HG03439 (cell line): ENCODE measurements at regions not wholly inside any gene's neighbourhood (a gene's known extent, or its start where the extent isn't known, plus 50 kb on each side); places are given as distances from the start of the nearest gene placed in this dataset.

Experiments
- ATAC-seq: cut with Tn5 transposase; IDR thresholded peaks from one replicate; pipeline ENCODE4 v1.9.1; 2021; ENCODE audit warnings: mild to moderate bottlenecking, moderate library complexity; ENCODE audit not compliant: unreplicated experiment

DNA sequence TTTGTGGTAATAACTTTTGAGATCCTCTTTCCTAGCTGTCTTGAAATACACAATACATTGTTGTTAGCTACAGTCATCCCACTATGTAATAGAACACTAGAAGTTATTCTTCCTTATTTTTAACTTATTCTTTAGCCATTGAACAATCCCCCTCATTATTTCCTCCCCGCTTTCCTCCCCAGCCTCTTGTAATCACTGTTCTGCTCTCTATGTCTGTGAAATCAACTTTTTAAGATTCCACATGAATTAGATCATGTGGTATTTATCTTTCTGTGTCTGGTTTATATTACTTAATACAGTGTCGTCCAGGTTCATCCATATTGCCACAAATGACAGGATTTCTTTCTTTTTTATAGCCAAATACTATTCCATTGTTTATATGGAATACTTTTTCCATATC is 72.9 kb downstream of the SLC10A2 start:
- no peak for ATAC-seq

DNA sequence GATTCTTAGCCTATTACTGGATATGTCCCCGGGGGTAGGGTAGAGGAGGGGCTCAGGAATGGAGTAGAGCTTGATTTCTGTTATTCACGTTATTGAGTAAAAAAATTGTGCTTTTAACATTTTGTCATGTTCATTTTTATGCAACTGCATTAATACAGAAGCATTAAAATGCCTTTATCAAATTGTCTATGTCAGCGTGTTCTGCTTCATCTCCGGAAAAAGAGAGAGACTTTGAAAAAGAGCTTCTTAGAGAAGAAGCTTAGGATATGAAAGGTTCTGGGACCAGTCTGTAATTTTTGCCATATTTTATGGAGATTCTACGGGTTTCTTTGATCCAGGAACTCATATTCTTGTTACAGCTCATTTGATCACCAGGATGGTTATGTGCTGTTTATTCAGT is 82.0 kb downstream of the SLC10A2 start:
- no peak for ATAC-seq

DNA sequence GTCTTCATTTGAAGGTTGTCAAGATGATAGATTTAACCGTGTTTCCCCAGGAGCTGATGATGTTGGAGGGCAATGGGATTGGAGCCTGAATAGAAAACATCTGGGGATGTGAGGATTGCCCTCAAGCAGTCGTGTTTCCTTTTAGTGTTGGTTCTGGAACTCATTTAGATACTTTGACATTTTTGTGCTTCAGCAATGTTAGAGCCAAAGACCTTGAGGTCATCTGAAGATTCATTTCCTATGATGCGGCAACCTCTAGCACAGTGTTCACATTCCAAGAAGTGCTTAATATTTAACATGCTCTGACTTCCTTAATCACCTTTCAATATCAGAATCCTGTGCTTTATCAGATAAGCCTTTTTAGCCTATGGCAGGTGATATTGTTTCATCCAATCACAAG is 82.7 kb downstream of the SLC10A2 start:
- ATAC-seq: no peak

DNA sequence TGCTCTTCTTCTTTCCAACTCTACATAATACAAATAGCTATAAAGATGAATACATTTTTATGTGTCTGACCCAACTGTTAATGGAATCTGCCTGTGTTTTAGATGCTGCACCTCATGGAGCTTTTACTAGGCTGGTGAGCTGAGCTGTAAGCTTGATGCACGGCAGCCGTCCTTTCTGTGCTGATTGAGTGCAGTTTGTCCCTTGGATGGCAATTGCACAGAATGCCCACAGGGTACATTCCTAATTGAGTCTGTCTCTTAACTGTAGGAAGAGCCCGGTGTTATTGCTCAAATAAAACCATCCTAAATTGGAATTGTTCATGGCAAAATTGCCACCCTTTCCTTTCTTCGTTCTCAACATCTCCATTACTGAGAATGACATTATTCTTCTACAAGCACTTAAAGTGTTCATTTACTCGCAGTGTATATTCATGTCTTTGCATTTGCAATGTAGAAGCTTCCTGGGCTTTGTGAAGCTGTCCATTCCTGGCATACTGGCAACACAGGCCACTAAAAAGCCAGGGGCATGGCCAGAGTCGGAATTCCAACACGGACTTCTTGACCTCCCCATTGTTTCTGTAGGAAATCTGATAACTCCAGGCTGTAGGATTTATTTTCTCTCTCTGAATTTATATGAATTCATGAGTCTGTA is 85.8 kb downstream of the SLC10A2 start:
- ATAC-seq: no peak

DNA sequence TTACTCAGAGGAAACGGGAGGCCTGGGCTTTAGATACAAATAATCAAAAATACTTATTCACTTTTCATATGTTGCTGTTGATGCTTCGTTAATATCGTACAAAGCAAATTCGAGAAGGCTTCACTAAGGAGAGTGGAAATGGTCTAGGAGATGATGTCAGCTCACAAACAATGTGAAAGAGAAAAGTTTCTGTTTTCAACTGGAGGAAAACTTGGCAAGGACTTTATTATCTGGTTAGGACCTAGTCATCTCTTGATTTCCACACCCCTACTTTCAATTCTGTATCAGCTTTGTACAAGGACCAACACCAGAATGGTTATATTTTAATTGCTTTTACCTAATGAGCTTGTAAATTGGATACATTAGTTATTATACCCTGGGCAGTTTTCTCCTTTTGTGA is 88.0 kb downstream of the SLC10A2 start:
- no peak for ATAC-seq

DNA sequence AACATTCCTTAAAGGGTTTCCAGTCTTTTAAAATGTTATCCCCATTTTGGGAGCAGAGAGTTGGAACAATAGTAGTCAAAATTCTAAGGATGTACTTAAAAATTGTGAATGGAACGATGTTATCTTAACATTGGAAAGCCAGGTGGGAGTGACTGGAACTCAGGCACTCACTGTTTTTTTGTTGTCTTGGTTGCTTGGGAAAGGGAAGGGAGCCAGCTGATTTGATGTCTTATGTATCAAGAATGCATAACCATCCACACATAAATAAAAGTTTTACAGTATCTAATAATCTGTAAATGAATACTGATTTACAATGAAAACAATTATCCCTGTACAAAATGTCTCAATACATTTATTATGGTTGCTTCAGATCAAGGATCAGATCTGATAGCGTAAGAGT is 88.7 kb downstream of the SLC10A2 start:
- no peak for ATAC-seq

DNA sequence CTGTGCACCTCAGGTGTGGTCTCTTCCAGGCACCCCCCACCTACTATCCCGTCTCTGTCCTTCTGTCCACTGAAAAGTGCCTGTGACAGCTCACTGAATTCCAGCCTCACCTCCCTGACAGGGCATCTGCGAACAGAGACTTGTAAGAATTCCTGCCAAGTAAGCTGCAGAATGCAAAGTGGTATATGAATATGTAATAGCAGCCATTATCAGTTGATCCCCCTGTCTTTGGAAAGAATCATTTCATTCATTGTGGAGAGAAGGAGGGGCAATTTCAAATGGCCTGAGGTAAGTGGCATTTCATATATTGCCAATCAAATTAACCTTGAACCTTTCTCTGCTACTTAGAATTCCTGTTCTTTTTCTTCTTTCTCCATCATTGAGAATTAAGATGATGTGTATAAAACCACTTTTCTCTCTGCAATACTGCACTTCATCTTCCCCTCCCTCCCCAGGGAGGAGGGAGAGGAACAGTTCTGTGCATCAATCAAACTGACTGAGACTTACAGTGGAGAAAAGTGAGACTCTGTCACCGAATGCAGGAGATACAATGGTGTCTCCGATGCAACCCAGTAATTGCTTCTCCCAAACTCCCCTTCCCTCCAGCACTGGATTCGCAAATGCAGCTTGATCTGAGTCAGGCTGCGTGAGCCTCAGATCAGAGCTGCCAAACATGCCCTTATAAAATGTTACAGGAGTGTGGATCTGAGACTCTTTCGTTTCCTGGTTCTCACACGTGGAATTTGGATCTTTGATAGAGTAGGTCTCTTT is 91.7 kb downstream of the SLC10A2 start:
- no peak for ATAC-seq

DNA sequence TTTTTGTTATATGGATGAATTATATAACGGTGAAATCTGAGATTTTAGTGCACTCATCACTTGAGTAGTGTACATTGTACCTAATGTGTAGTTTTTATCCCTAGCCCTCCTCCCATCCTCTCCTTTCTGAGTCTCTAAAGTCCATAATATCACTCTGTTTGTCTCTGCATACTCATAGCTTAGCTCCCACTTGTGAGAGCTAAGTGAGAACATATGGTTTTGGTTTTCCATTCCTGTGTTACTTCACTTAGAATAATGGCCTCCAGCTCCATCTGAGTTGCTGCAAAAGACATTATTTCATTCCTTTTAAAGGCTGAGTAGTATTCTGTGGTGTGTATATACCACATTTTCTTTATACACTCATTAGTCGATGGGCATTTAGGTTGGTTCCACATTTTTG is 94.0 kb downstream of the SLC10A2 start:
- no peak for ATAC-seq

DNA sequence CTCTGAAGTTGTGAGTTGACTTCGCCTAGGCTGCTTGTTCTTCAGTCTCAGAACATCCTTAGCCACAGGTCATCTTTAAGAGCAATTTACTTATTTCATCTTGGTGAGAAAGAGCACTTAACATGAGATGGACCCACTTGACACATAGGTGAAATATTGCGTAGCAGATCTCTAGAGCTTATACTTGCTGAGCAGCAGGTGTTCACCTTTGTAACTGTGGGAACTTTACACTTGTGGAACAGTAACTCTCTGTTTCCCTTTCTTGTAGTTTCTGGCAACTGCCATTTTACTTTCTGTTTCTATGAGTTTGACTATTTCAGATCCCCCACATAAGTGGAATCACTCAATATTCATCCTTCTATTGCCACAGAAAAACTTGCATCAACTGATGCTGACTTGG is 95.7 kb downstream of the SLC10A2 start:
- peak; percentile 99 for ATAC-seq

DNA sequence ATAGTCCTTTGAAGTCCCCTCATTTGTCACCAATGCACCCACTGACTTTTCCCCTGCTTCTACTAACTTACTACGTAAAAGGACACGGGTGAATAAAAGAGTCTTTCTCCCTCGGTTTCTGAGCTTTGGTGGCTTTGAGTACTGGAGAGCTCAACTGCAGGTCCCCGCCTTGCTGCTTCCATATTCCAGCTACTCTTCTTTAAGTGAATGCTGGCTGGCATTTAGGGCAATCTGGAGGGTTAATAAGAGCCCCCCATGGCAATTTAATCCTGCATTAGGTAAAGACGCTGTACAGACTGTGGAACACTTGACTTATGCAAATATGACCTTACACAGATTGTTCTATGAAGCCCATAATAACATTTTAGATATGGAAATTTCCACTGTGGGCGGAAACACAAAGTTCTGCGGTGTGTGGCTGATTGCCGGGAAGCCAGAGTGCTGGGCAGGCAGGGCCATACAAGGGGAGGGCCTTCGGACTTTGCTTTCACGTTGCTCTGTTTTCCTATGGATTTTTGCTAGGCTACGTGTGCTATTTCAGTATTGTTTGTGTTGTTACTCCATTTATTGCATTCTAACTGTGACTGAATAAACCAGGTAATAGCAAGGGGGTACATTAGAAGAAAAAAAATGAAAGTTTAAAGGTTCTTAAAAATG is 97.5 kb downstream of the SLC10A2 start:
- no peak for ATAC-seq

DNA sequence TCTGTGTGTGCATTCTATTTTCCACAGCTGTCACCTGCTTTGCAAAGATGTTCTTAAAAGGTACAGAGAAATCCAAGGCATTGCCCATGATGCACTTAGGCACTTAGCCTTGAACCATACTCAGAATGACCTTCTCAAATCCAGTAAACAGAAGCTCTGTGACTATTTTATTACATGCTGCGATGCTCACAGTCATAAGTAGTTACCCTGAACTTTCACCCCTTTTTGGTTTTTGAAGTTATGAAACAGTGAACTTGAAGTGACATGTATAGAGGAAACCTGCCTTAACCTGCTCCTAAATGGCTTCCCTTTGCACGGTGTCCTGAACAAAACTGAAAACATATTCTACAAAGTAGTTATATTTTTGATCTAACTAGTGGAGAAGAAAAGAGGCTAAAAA is 100.4 kb downstream of the SLC10A2 start:
- no peak for ATAC-seq

DNA sequence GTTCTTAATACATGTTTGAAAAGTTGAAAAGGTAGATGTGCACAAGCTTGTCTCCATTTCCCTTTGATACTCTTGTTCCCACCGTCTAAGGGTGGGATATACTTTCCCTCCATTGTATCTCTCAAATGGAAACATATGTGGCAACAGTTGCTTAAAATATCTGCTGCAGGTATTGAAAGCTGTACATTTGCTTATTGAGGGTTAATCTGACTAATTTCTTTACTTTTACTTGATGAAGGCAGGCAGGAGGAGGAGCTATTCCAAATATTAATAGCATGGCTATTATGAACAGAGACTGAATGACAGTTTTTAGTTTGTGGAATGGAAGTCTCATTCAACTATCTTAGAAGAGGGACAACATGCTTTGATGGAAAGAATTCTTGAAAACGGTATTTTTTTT is 103.8 kb downstream of the SLC10A2 start:
- ATAC-seq: no peak

DNA sequence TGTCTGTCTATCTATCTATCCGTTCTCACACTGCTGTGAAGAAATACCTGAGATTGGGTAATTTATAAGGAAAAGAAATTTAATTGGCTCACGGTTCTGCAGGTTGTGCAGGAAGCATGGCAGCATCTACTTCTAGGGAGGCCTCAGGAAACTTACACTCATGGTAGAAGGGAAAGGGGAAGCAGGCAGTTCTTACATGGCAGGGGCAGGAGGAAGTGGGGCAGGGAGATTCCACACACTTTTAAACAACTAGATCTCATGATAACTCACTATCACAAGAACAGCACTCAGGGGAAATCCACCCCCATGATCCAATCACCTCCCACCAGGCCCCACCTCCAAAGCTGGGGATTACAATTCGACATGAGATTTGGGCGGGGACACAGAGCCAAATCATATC is 105.3 kb downstream of the SLC10A2 start:
- ATAC-seq: no peak

DNA sequence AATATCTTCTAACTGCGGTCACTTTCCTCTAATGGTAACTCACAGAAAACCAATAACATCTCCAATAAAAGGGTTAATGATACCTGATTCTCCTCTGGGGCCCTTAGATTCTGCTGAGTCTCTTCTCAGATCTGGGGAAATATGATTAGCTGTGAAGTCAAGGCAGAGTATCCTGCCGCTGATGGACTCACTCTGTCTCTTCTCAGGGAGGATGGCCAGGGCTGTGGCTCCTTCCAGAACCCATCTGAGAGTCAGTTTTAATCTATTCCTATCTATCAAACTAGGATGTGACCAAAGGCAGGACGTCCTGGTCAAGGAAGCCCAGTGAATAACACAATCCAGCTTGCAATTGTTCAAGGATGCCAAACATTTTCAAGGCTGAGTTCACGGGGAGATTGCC is 109.8 kb downstream of the SLC10A2 start:
- no peak for ATAC-seq

DNA sequence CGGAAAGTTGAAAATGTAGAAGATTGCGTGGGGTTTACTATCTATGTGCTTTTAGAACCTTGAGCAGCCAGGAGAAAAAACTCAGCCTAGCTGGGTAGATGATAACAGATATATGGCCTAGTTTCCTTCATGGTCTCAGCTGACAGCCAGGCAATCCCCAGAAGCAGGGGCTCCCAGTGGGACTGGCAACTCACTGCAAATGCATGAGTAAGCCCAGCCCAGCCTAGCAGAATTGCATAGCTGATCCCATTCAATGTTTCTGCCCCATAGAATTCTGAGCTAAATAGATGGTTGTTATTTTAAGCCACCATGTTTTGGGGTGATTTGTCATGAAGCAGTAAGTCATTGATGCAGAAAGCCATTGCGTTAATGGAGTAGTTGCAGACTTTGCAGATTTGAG is 108.5 kb downstream of the ERCC5 start:
- no peak for ATAC-seq

DNA sequence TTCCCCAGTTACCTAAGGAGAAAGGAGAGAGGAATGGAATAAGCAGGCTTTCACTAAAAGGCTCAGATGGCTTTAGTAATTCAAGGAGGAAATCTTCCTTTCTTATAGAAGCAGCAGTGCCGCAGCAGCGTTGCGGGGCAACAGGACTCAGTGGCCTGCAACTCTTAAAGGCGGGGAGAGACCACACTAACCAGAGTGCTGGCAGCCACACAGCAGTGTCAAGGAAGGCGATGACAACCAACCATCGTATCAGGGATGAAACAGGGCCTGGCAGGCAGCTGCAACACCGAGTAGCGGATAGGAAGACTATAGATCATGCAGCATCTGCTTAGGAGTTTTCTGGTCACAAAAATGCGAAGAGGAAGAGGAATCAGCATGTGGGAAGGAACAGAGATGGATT is 106.0 kb downstream of the ERCC5 start:
- no peak for ATAC-seq

DNA sequence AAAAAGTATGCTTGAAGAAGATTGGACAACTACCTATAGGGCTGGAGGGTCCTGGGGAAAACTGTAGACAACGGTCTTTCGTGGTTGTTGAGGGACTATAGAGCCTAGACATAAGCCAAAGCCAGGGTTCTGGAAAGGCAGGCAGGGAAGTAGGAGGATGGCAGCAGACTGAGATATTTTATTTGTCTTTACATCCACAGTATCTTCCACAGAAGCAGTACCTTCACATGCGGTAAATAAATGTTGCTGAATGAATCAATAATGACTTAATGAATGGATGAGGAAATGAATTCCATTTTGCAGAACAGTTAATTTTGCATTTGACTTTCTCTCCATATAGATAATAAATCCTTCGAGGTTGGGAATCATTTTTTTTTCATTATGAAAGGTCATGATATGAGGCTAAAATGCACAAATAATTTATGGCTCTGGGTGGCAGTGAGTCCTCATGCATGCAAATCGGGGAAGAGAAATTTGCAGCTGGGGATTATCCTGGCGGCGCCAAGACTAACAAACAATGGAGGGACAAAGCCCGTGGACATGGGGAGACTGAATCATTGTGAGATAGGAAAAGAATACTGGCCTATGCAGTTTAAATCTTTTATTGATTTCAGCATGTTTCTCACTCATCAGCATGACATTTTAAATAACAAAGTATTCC is 102.0 kb downstream of the ERCC5 start:
- no peak for ATAC-seq

DNA sequence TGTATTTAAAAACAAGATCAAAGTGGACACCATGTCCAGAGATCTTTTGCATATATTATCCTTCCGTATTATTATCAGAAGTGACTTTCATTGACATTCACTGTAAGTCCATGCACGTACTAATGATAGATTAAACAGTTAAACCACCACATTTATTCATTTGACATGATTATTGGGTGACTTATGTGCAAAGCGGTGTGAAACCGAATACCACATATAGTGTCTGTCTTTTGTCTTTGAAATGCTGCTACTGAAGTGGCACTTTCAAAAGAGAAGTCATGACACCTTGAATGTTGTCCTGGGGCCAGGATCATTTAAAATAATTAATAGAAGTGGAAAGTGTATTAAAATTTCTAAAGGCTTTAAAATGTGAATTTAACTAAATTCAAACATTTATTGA is 100.1 kb downstream of the ERCC5 start:
- no peak for ATAC-seq

DNA sequence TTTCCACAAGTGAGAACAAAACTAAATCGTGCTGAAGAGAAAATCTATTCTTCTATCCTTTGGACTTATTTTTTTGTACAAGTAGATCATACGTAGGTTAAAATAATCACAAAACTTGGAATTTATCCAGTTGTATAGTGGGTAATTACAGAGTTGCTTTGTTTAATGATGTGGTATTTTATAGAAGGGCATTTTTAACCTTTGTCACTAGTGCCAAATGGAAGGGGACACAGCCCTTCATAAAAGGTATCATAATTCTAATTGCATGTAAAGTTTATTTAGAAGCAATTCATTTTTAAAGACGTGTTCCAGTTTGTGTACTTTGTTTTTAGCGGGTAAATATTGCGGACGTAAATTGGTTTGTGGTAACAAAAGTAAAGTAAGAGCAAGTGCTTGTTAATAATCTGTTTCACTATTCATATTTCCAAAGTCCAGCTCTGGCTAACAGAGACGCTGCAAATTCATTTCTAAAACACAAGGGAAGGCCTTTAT is 99.5 kb downstream of the ERCC5 start:
- no peak for ATAC-seq

DNA sequence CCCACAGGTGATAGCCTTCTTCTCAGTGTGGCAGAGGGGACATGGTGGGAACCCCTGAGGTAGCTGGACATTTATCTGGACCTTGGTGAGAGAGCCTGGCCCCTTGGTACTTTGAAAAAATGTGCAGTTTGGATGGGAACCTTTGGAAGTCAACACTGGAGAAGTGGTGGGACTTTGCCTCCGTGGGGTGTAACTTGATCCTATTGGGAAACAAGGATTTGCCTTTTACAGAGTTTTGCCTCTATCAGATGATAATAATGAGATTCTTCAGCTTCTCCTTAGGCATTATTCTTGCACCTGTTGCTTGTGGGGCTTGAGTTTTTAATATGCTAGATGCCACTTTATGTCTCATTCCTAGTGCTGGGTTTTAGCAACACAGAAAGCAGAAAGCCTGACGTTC is 99.0 kb downstream of the ERCC5 start:
- no peak for ATAC-seq

DNA sequence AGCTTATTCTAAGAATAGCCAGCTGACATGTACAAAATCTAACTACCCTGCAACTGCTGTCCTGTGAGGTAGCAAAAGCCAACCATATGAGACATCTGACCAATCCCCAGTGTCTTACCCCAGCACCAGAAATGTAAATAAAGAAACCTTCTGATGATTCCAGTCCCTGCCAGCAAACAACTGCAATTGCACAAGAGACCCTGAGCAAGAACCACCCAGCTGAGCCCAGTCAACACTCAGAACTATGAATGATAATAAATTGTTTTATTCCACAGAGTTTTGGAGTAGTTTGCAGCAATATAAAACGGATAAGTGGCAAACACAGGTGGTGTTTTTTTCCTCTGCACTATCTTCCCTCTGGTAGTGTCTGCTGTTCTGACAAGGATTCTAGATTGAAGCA is 94.9 kb downstream of the ERCC5 start:
- ATAC-seq: no peak

DNA sequence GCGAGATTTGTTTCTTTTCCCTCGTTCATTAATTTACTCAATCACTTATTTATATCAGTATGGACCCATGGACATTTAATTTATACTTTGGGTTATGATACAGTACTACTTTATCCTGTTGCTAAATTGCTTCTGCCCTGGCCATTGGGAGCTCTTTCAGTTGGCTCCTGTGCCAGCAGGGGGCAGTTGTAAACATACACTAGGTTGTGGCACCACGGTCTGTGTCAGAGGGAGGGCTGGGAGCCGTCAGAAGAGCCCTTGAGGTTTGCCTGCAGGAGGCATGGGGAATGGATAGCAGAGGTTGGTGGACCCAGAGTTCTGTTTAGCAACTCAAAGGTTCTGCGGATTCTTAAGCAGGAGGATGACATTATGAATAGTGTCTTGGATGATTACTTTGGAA is 94.3 kb downstream of the ERCC5 start:
- ATAC-seq: no peak
